KMS-11 (cell line): ENCODE measurements at regions not wholly inside any gene's neighbourhood (a gene's known extent, or its start where the extent isn't known, plus 50 kb on each side); places are given as distances from the start of the nearest gene placed in this dataset.

Experiments
- H2AFZ ChIP-seq: fragments of 200-600 bp; sonication (generic); 2 replicates; pipeline ENCODE4 v1.6.1; 2016; ENCODE audit warnings: antibody characterized with exemption, mixed run types, low read depth
- H3K27ac ChIP-seq: fragments of 200-600 bp; sonication (generic); 2 replicates; pipeline ENCODE4 v1.6.1; 2016; ENCODE audit warnings: mild to moderate bottlenecking, mixed run types
- H3K27me3 ChIP-seq: fragments of 200-600 bp; sonication (generic); 2 replicates; pipeline ENCODE4 v1.6.1; 2017; ENCODE audit warnings: mild to moderate bottlenecking, low read depth, mixed run types, moderate library complexity; ENCODE audit not compliant: insufficient read depth
- H3K36me3 ChIP-seq: fragments of 200-600 bp; sonication (generic); 2 replicates; pipeline ENCODE4 v1.6.1; 2017; ENCODE audit warnings: mild to moderate bottlenecking, mixed run types; ENCODE audit not compliant: insufficient read depth
- H3K4me1 ChIP-seq: fragments of 200-600 bp; sonication (generic); 2 replicates; pipeline ENCODE4 v1.6.1; 2016; ENCODE audit warnings: mild to moderate bottlenecking, low read depth, mixed run types; ENCODE audit not compliant: poor library complexity, severe bottlenecking
- H3K4me2 ChIP-seq: fragments of 200-600 bp; sonication (generic); 2 replicates; pipeline ENCODE4 v1.7.0; 2016; ENCODE audit warnings: mild to moderate bottlenecking, mixed run types
- H3K4me3 ChIP-seq: fragments of 200-600 bp; sonication (generic); IDR thresholded peaks from 2 replicates; pipeline ENCODE4 v1.6.1; 2017; ENCODE audit warnings: low read depth, low read length, mixed read lengths; ENCODE audit not compliant: insufficient read depth
- H3K79me2 ChIP-seq: fragments of 200-600 bp; sonication (generic); 2 replicates; pipeline ENCODE4 v1.6.1; 2016; ENCODE audit warnings: low read depth, mixed run types; ENCODE audit not compliant: insufficient read depth
- H3K9ac ChIP-seq: fragments of 200-600 bp; sonication (generic); 2 replicates; pipeline ENCODE4 v1.6.1; 2016; ENCODE audit warnings: mild to moderate bottlenecking, mixed run types
- H4K20me1 ChIP-seq: fragments of 200-600 bp; sonication (generic); 2 replicates; pipeline ENCODE4 v1.6.1; 2016; ENCODE audit warnings: mild to moderate bottlenecking, mixed run types; ENCODE audit not compliant: insufficient read depth
- TF ChIP-seq, protein P1 (sequence below): fragments of 200-600 bp; sonication (generic); conservative IDR thresholded peaks from 2 replicates; pipeline ENCODE4 v1.6.1; 2017; ENCODE audit warnings: low read depth, mild to moderate bottlenecking, antibody characterized with exemption, low read length, moderate library complexity, mixed read lengths

- Histone ChIP-seq H3K4me2 (no peak overlapping the region), H3K27me3 (no peaks in the 10 kb centered on the region)
These were observed 106.7 kb upstream of the LCORL start for GRCh38 chr4:18128241-18128640.

GRCh38 chr4:18127030-18127429 is 105.5 kb upstream of the LCORL start:
- Histone ChIP-seq H4K20me1 (no peaks in the 10 kb centered on the region), H2AFZ (no peak overlapping the region), H3K4me2 (no peak overlapping the region), H3K4me1 (no peaks in the 10 kb centered on the region), H3K36me3 (no peaks in the 10 kb centered on the region), H3K27me3 (no peaks in the 10 kb centered on the region), H3K27ac (no peak overlapping the region), H3K4me3 (no peak overlapping the region), H3K9ac (no peak overlapping the region), H3K79me2 (no peaks in the 10 kb centered on the region)
- TF ChIP-seq, protein P1, sequence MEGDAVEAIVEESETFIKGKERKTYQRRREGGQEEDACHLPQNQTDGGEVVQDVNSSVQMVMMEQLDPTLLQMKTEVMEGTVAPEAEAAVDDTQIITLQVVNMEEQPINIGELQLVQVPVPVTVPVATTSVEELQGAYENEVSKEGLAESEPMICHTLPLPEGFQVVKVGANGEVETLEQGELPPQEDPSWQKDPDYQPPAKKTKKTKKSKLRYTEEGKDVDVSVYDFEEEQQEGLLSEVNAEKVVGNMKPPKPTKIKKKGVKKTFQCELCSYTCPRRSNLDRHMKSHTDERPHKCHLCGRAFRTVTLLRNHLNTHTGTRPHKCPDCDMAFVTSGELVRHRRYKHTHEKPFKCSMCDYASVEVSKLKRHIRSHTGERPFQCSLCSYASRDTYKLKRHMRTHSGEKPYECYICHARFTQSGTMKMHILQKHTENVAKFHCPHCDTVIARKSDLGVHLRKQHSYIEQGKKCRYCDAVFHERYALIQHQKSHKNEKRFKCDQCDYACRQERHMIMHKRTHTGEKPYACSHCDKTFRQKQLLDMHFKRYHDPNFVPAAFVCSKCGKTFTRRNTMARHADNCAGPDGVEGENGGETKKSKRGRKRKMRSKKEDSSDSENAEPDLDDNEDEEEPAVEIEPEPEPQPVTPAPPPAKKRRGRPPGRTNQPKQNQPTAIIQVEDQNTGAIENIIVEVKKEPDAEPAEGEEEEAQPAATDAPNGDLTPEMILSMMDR: no peak

More at GRCh38 chr4:18128241-18128640, 106.7 kb upstream of the LCORL start:
- Histone ChIP-seq H3K4me1 (no peaks in the 10 kb centered on the region), H3K36me3 (no peaks in the 10 kb centered on the region), H3K27ac (no peak overlapping the region), H3K4me3 (no peak overlapping the region), H3K79me2 (no peaks in the 10 kb centered on the region), H3K9ac (no peak overlapping the region), H2AFZ (no peak overlapping the region), H4K20me1 (no peaks in the 10 kb centered on the region)
- TF ChIP-seq, protein P1: no peak

DNA sequence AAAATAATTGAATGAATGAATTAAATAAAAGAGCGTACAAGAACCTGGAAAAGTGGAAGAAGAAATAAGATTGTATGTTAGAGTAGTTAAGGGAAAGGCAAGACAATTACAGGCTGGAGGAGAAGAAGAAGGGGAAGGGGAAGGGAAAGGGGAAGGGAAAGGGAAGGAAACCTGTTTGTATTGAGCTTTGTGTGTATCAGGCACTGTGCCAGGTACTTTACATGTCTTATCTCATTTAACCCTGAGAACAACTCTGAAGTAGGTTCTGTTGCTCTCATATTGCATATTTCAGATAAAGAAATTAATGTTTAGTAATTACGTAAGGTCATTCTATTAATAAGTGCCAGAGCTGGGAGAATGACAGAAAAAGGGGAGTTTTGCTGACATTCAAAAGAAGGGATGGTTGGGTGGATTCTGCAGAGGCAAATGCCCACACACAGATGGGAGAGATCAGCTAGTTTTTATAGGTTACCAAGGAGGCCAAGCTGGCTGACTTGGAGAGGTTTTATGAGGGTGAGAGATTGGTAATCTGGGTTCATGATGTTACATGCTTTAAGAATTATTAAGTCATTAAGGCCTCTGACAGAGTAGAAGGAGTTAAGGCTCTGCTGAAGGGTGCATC is 92.3 kb upstream of the LCORL start:
- no peak overlapping the region for H3K9ac ChIP-seq
- no peaks in the 10 kb centered on the region for H3K27me3 ChIP-seq
- H3K4me1 ChIP-seq: no peaks in the 10 kb centered on the region
- no peak overlapping the region for H3K4me2 ChIP-seq
- H3K27ac ChIP-seq: no peak overlapping the region
- H3K36me3 ChIP-seq: no peaks in the 10 kb centered on the region
- TF ChIP-seq, protein P1: no peak
- H3K4me3 ChIP-seq: no peak overlapping the region
- no peaks in the 10 kb centered on the region for H3K79me2 ChIP-seq
- no peaks in the 10 kb centered on the region for H4K20me1 ChIP-seq
- no peak overlapping the region for H2AFZ ChIP-seq

GRCh38 chr4:18111081-18111480 is 89.5 kb upstream of the LCORL start:
- H3K9ac ChIP-seq: no peak overlapping the region
- H3K4me2 ChIP-seq: no peak overlapping the region
- no peaks in the 10 kb centered on the region for H3K4me1 ChIP-seq
- no peak overlapping the region for H3K27ac ChIP-seq
- no peaks in the 10 kb centered on the region for H3K36me3 ChIP-seq
- no peak overlapping the region for H2AFZ ChIP-seq
- TF ChIP-seq, protein P1: no peak
- no peaks in the 10 kb centered on the region for H4K20me1 ChIP-seq
- H3K4me3 ChIP-seq: no peak overlapping the region
- H3K27me3 ChIP-seq: no peaks in the 10 kb centered on the region
- no peaks in the 10 kb centered on the region for H3K79me2 ChIP-seq
